Thymus (tissue), 11 donors: ENCODE measurements at regions not wholly inside any gene's neighbourhood (a gene's known extent, or its start where the extent isn't known, plus 50 kb on each side); places are given as distances from the start of the nearest gene placed in this dataset.

Experiments
- DNase-seq, 9 donors: peaks; one replicate each; pipeline ENCODE4 v3.0.0-alpha.2; 2013; ENCODE audit warnings: low spot score in 9 of 9, low read depth in 6 of 9, missing footprints in 1 of 9
- H3K27ac ChIP-seq, 2 donors: one replicate each; pipeline ENCODE4 v1.5.1; 2013; ENCODE audit warnings: control low read depth in 1 of 2, low read depth in 1 of 2, low read length in 1 of 2, mild to moderate bottlenecking in 1 of 2, moderate library complexity in 1 of 2
- H3K27me3 ChIP-seq, 2 donors: one replicate each; pipeline ENCODE4 v1.5.1; 2013; ENCODE audit warnings: low read length in 1 of 2; ENCODE audit not compliant: control insufficient read depth in 2 of 2, insufficient read depth in 1 of 2
- H3K36me3 ChIP-seq, 2 donors: one replicate each; pipeline ENCODE4 v1.5.1; 2013; ENCODE audit warnings: low read length in 1 of 2, mild to moderate bottlenecking in 1 of 2, moderate library complexity in 1 of 2; ENCODE audit not compliant: control insufficient read depth in 2 of 2, insufficient read depth in 2 of 2
- H3K4me1 ChIP-seq, 2 donors: one replicate each; pipeline ENCODE4 v1.5.1; 2013; ENCODE audit warnings: low read length in 2 of 2; ENCODE audit not compliant: control insufficient read depth in 2 of 2, insufficient read depth in 2 of 2
- H3K4me3 ChIP-seq, 2 donors: one replicate each; pipeline ENCODE4 v1.5.1; 2013; ENCODE audit warnings: low read length in 2 of 2, control low read depth in 1 of 2, mild to moderate bottlenecking in 1 of 2
- H3K9me3 ChIP-seq, 2 donors: one replicate each; pipeline ENCODE4 v1.5.1; 2013; ENCODE audit warnings: low read length in 1 of 2, mild to moderate bottlenecking in 1 of 2; ENCODE audit not compliant: control insufficient read depth in 2 of 2, insufficient read depth in 1 of 2
- WGBS: extraction: QIAGEN DNeasy Blood & Tissue Kit; methylation state at CpG from one replicate; pipeline ENCODE4 v1.1.7; 2013; 5-methylcytosine and 5-hydroxymethylcytosine counted together
- donor health status: healthy.

GRCh38 chr6:105844275-105844883, 241.8 kb upstream of the PRDM1 start:
- no peak overlapping the region for H3K27ac ChIP-seq
- 96% methylated on average over 7 of the region's 7 CpGs for WGBS

GRCh38 chr6:105839266-105839665, 246.9 kb upstream of the PRDM1 start:
- DNase-seq = no peak

More at GRCh38 chr6:105844275-105844883, 241.8 kb upstream of the PRDM1 start:
- no peaks in the 10 kb centered on the region for H3K36me3 ChIP-seq
- no peak overlapping the region for H3K4me3 ChIP-seq
- no peaks in the 10 kb centered on the region for H3K9me3 ChIP-seq
- DNase-seq = no peak
- H3K4me1 ChIP-seq = no peaks in the 10 kb centered on the region
- H3K27me3 ChIP-seq = no peaks in the 10 kb centered on the region

GRCh38 chr6:105838171-105838570, 248.0 kb upstream of the PRDM1 start:
- DNase-seq = no peak
- 25% methylated on average over 1 of the region's 1 CpG for WGBS
- no peaks in the 10 kb centered on the region for H3K36me3 ChIP-seq
- no peaks in the 10 kb centered on the region for H3K27me3 ChIP-seq
- H3K27ac ChIP-seq = no peak overlapping the region
- H3K4me1 ChIP-seq = peaks cover 0 to 4% of the 10 kb centered on the region in 2 donors
- H3K4me3 ChIP-seq = no peak overlapping the region
- no peaks in the 10 kb centered on the region for H3K9me3 ChIP-seq

More at GRCh38 chr6:105839266-105839665, 246.9 kb upstream of the PRDM1 start:
- Histone ChIP-seq H3K36me3 (no peaks in the 10 kb centered on the region), H3K27ac (no peak overlapping the region), H3K27me3 (no peaks in the 10 kb centered on the region), H3K4me3 (no peak overlapping the region), H3K4me1 (peaks cover 0 to 4% of the 10 kb centered on the region in 2 donors), H3K9me3 (no peaks in the 10 kb centered on the region)

GRCh38 chr6:105836889-105837288, 249.2 kb upstream of the PRDM1 start:
- 96% methylated on average over 5 of the region's 5 CpGs for WGBS
- no peak for DNase-seq
- H3K4me3 ChIP-seq = no peak overlapping the region
- H3K27me3 ChIP-seq = no peaks in the 10 kb centered on the region
- no peaks in the 10 kb centered on the region for H3K9me3 ChIP-seq
- no peak overlapping the region for H3K27ac ChIP-seq
- peaks cover 0 to 4% of the 10 kb centered on the region in 2 donors for H3K4me1 ChIP-seq
- H3K36me3 ChIP-seq = no peaks in the 10 kb centered on the region

- peaks cover 0 to 4% of the 10 kb centered on the region in 2 donors for H3K4me1 ChIP-seq
- no peak overlapping the region for H3K27ac ChIP-seq
- no peaks in the 10 kb centered on the region for H3K9me3 ChIP-seq
- no peaks in the 10 kb centered on the region for H3K27me3 ChIP-seq
- DNase-seq = no peak
- no peak overlapping the region for H3K4me3 ChIP-seq
- no peaks in the 10 kb centered on the region for H3K36me3 ChIP-seq
- 89% methylated on average over 5 of the region's 5 CpGs for WGBS
Measured at GRCh38 chr6:105836379-105836778, 249.8 kb upstream of the PRDM1 start.

GRCh38 chr6:105835373-105835772, 250.8 kb upstream of the PRDM1 start:
- WGBS = 70% methylated on average over 6 of the region's 6 CpGs
- no peak overlapping the region for H3K27ac ChIP-seq

GRCh38 chr6:105833959-105834947, 251.9 kb upstream of the PRDM1 start:
- peaks cover 0 to 4% of the 10 kb centered on the region in 2 donors for H3K4me1 ChIP-seq
- H3K4me3 ChIP-seq = no peak overlapping the region
- H3K9me3 ChIP-seq = no peaks in the 10 kb centered on the region
- H3K27ac ChIP-seq = no peak overlapping the region
- WGBS = 67% methylated on average over 7 of the region's 7 CpGs
- no peak for DNase-seq
- no peaks in the 10 kb centered on the region for H3K36me3 ChIP-seq
- no peaks in the 10 kb centered on the region for H3K27me3 ChIP-seq

More at GRCh38 chr6:105835373-105835772, 250.8 kb upstream of the PRDM1 start:
- Histone ChIP-seq H3K36me3 (no peaks in the 10 kb centered on the region), H3K27me3 (no peaks in the 10 kb centered on the region), H3K4me1 (peaks cover 0 to 4% of the 10 kb centered on the region in 2 donors), H3K9me3 (no peaks in the 10 kb centered on the region), H3K4me3 (no peak overlapping the region)
- peak in 5 of 9 donors; percentile 8 to 49 (median 10) for DNase-seq

- H3K4me1 ChIP-seq = peaks cover 0 to 4% of the 10 kb centered on the region in 2 donors
- no peak for DNase-seq
- no peak overlapping the region for H3K27ac ChIP-seq
- no peaks in the 10 kb centered on the region for H3K36me3 ChIP-seq
- no peak overlapping the region for H3K4me3 ChIP-seq
- H3K27me3 ChIP-seq = no peaks in the 10 kb centered on the region
- no peaks in the 10 kb centered on the region for H3K9me3 ChIP-seq
- WGBS = 91% methylated on average over 5 of the region's 5 CpGs
Measured at GRCh38 chr6:105832313-105832761, 253.8 kb upstream of the PRDM1 start.
